CD4-positive, alpha-beta T cell (primary cell): ENCODE measurements at regions not wholly inside any gene's neighbourhood (a gene's known extent, or its start where the extent isn't known, plus 50 kb on each side); places are given as distances from the start of the nearest gene placed in this dataset.

Experiments
- ATAC-seq: fragments of 200-7000 bp; cut with Tn5 transposase; one replicate; pipeline ENCODE4 v1.10.0; 2022; ENCODE audit warnings: mild to moderate bottlenecking; ENCODE audit not compliant: poor library complexity
- CTCF ChIA-PET: fragments of 350-600 bp; sonication (Branson Sonifier 250); formaldehyde crosslinking; loops from one replicate; lab custom pipeline; 2021; ENCODE audit warnings: antibody characterized with exemption, inconsistent platforms; lab: Charles Lee
- POLR2A ChIA-PET: fragments of 350-600 bp; sonication (Branson Sonifier 250); formaldehyde crosslinking; loops from one replicate; lab custom pipeline; 2021; ENCODE audit warnings: antibody characterized with exemption, inconsistent platforms; lab: Charles Lee
- DNase-seq, 14 experiments: peaks; one replicate each; pipeline ENCODE4 v3.0.0-alpha.2; 2013 to 2020; ENCODE audit warnings: mixed read lengths in 2 of 14
- H3K27ac ChIP-seq, 2 donors: one replicate each; pipeline versions ENCODE4 v1.5.1 to v1.7.0; 2013; ENCODE audit warnings: low read length in 2 of 2, low read depth in 1 of 2, mild to moderate bottlenecking in 1 of 2
- H3K27me3 ChIP-seq, 2 experiments: 1 replicate in 1 of 2; 2 replicates in 1 of 2; pipeline versions ENCODE4 v1.6.1 to v1.7.0; 2013; ENCODE audit warnings: low read length in 2 of 2, control low read depth in 1 of 2, mild to moderate bottlenecking in 1 of 2, moderate library complexity in 1 of 2; ENCODE audit not compliant: insufficient read depth in 2 of 2, control insufficient read depth in 1 of 2
- H3K36me3 ChIP-seq: one replicate; pipeline ENCODE4 v1.6.1; 2013; ENCODE audit warnings: low read length, control low read depth; ENCODE audit not compliant: insufficient read depth
- H3K4me1 ChIP-seq: one replicate; pipeline ENCODE4 v1.6.1; 2013; ENCODE audit warnings: low read length, control low read depth; ENCODE audit not compliant: insufficient read depth
- H3K4me3 ChIP-seq: one replicate; pipeline ENCODE4 v1.5.1; 2013; ENCODE audit warnings: mild to moderate bottlenecking, low read length, moderate library complexity
- H3K9me3 ChIP-seq, 2 experiments: 1 replicate in 1 of 2; 2 replicates in 1 of 2; pipeline versions ENCODE4 v1.6.1 to v1.7.0; 2013; ENCODE audit warnings: low read length in 2 of 2, mild to moderate bottlenecking in 2 of 2, control low read depth in 1 of 2, moderate library complexity in 1 of 2; ENCODE audit not compliant: control insufficient read depth in 1 of 2, insufficient read depth in 1 of 2
- H3K27ac Mint-ChIP-seq: one replicate; pipeline ENCODE4 v1.8.0; 2020; ENCODE audit warnings: mixed read lengths
- H3K27me3 Mint-ChIP-seq: one replicate; pipeline ENCODE4 v1.8.0; 2021; ENCODE audit warnings: mixed read lengths
- H3K36me3 Mint-ChIP-seq: one replicate; pipeline ENCODE4 v1.8.0; 2021; ENCODE audit warnings: low read depth, mixed read lengths
- H3K4me1 Mint-ChIP-seq: one replicate; pipeline ENCODE4 v1.8.0; 2021; ENCODE audit warnings: low read depth, mixed read lengths
- H3K4me3 Mint-ChIP-seq: one replicate; pipeline ENCODE4 v1.8.0; 2020; ENCODE audit warnings: mild to moderate bottlenecking, mixed read lengths
- H3K9me3 Mint-ChIP-seq: one replicate; pipeline ENCODE4 v1.8.0; 2020; ENCODE audit warnings: mixed read lengths
- intact Hi-C, 2 experiments: fragments of 100-400 bp; cut with DNase I in 1 of 2; cut with micrococcal nuclease in 1 of 2; formaldehyde crosslinking; loops; one replicate each; pipeline versions ENCODE4 v1.15.1 to v1.9.0; 2023 to 2025; cut with DNase I, micrococcal nuclease
- TF ChIP-seq, protein P1 (sequence below): fragments of 200-600 bp; IDR thresholded peaks from one replicate; pipeline ENCODE4 v1.8.0; 2022; ENCODE audit warnings: antibody characterized with exemption, mild to moderate bottlenecking

GRCh38 chr15:29333261-29333660 lies 63.6 kb upstream of the NSMCE3 start:
- no peak overlapping the region for H3K4me3 Mint-ChIP-seq
- DNase-seq (no peak), ATAC-seq (no peak)
- POLR2A ChIA-PET = no interaction called here
- no peaks in the 10 kb centered on the region for H3K36me3 Mint-ChIP-seq
- Histone ChIP-seq H3K36me3 (no peaks in the 10 kb centered on the region), H3K4me1 (no peaks in the 10 kb centered on the region), H3K9me3 (peaks cover 0 to 4% of the 10 kb centered on the region in 2 experiments), H3K27ac (no peak overlapping the region), H3K27me3 (no peaks in the 10 kb centered on the region), H3K4me3 (no peak overlapping the region)
- H3K9me3 Mint-ChIP-seq = no peaks in the 10 kb centered on the region
- TF ChIP-seq, protein P1, sequence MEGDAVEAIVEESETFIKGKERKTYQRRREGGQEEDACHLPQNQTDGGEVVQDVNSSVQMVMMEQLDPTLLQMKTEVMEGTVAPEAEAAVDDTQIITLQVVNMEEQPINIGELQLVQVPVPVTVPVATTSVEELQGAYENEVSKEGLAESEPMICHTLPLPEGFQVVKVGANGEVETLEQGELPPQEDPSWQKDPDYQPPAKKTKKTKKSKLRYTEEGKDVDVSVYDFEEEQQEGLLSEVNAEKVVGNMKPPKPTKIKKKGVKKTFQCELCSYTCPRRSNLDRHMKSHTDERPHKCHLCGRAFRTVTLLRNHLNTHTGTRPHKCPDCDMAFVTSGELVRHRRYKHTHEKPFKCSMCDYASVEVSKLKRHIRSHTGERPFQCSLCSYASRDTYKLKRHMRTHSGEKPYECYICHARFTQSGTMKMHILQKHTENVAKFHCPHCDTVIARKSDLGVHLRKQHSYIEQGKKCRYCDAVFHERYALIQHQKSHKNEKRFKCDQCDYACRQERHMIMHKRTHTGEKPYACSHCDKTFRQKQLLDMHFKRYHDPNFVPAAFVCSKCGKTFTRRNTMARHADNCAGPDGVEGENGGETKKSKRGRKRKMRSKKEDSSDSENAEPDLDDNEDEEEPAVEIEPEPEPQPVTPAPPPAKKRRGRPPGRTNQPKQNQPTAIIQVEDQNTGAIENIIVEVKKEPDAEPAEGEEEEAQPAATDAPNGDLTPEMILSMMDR = no peak
- H3K4me1 Mint-ChIP-seq = no peaks in the 10 kb centered on the region
- H3K27me3 Mint-ChIP-seq = peaks cover 21% of the 10 kb centered on the region
- intact Hi-C loops = no loop called here
- no peak overlapping the region for H3K27ac Mint-ChIP-seq
- CTCF ChIA-PET = no interaction called here

- Histone ChIP-seq H3K27ac (no peak overlapping the region), H3K36me3 (no peaks in the 10 kb centered on the region), H3K9me3 (peaks cover 0 to 9% of the 10 kb centered on the region in 2 experiments), H3K4me3 (no peak overlapping the region), H3K4me1 (no peaks in the 10 kb centered on the region), H3K27me3 (no peaks in the 10 kb centered on the region)
- no peaks in the 10 kb centered on the region for H3K9me3 Mint-ChIP-seq
- ATAC-seq (no peak), DNase-seq (no peak)
- H3K27ac Mint-ChIP-seq = no peak overlapping the region
- peaks cover 25% of the 10 kb centered on the region for H3K27me3 Mint-ChIP-seq
- ChIA-PET POLR2A (no interaction called here), CTCF (no interaction called here)
- intact Hi-C loops = no loop called here
- no peaks in the 10 kb centered on the region for H3K4me1 Mint-ChIP-seq
- H3K4me3 Mint-ChIP-seq = no peak overlapping the region
- TF ChIP-seq, protein P1 = no peak
- H3K36me3 Mint-ChIP-seq = no peaks in the 10 kb centered on the region
Observed at GRCh38 chr15:29331669-29332068, 62.0 kb upstream of the NSMCE3 start.

DNA sequence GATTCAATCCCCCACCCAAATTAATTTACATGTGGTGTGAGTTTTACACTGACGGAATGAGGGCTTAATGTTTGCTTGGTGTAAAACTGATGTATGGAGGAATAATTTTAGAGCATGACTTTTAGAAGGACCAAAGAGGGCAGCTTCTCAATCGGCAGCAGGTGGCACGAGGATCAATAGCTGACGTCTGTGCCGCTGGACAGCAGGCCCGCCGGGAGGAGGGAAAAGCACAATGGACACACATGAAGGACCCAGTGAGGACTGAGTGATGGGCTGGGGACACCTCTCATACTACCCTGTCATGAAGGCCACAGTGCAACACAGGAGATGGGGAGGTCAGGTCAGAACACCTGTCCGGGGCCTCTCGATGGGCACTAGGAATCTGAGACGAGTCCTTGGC lies 61.4 kb upstream of the NSMCE3 start:
- POLR2A ChIA-PET = no interaction called here
- ATAC-seq (no peak), DNase-seq (no peak)
- no peaks in the 10 kb centered on the region for H3K27me3 ChIP-seq
- H3K4me1 ChIP-seq = no peaks in the 10 kb centered on the region
- H3K27ac Mint-ChIP-seq = no peak overlapping the region
- peaks cover 1% of the 10 kb centered on the region for H3K9me3 Mint-ChIP-seq
- no peaks in the 10 kb centered on the region for H3K36me3 Mint-ChIP-seq
- TF ChIP-seq, protein P1 = no peak
- CTCF ChIA-PET = no interaction called here
- intact Hi-C loops = no loop called here
- H3K36me3 ChIP-seq = no peaks in the 10 kb centered on the region
- no peak overlapping the region for H3K4me3 ChIP-seq
- H3K27ac ChIP-seq = no peak overlapping the region
- peaks cover 25% of the 10 kb centered on the region for H3K27me3 Mint-ChIP-seq
- no peak overlapping the region for H3K4me3 Mint-ChIP-seq
- H3K9me3 ChIP-seq = peaks cover 4 to 9% of the 10 kb centered on the region in 2 experiments
- H3K4me1 Mint-ChIP-seq = no peaks in the 10 kb centered on the region
